Astrocyte (in vitro differentiated cells and primary cell): ENCODE measurements at regions not wholly inside any gene's neighbourhood (a gene's known extent, or its start where the extent isn't known, plus 50 kb on each side); places are given as distances from the start of the nearest gene placed in this dataset.

Experiments
- CTCF ChIP-seq: IDR thresholded peaks from 2 replicates; pipeline ENCODE4 v1.5.1; 2011; ENCODE audit warnings: low read depth, mild to moderate bottlenecking, inconsistent platforms, low read length, moderate library complexity; ENCODE audit not compliant: insufficient read depth
- EZH2 ChIP-seq: IDR thresholded peaks from 2 replicates; pipeline ENCODE4 v1.6.1; 2012; ENCODE audit warnings: mild to moderate bottlenecking, low read length, inconsistent platforms; ENCODE audit not compliant: insufficient read depth

DNA sequence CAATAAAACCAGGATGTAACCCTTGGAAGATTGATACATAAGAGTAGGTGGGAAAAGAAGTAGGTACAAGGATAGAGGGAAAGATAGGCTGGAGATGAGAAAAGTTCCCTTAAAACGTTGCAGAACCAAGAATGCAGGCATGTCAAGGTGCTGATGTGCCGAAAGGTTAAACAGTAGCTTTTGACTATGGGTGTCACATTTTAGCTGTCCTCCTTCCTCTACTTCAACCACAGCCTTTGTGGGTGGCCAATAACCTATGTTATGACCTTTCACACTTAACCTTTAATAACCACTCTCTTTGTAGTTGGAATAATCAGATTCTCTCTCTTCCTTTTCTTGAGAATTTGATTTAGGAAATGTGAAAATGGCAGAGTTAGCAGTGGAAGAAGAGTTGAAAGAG, 184.5 kb upstream of the GAP43 start:
- TF ChIP-seq CTCF (no peak), EZH2 (no peak)
